Tibial artery (tissue), 4 donors: ENCODE measurements at regions not wholly inside any gene's neighbourhood (a gene's known extent, or its start where the extent isn't known, plus 50 kb on each side); places are given as distances from the start of the nearest gene placed in this dataset.

Experiments
- DNase-seq, 2 donors: peaks; one replicate each; pipeline ENCODE4 v3.0.0-alpha.2; 2019
- H3K27ac ChIP-seq, 2 donors: fragments of 200-600 bp; sonication (generic) in 1 of 2; 1 replicate in 1 of 2; 2 replicates in 1 of 2; pipeline ENCODE4 v1.5.1; 2018 to 2019; ENCODE audit warnings: mild to moderate bottlenecking in 1 of 2
- H3K27me3 ChIP-seq, 2 donors: fragments of 200-600 bp; sonication (generic) in 1 of 2; one replicate each; pipeline versions ENCODE4 v1.5.1 to v1.6.0; 2016 to 2019
- H3K36me3 ChIP-seq, 3 donors: fragments of 200-600 bp; sonication (generic) in 2 of 3; one replicate each; pipeline ENCODE4 v1.5.1; 2016 to 2019; ENCODE audit warnings: mild to moderate bottlenecking in 2 of 3
- H3K4me1 ChIP-seq, 4 donors: fragments of 200-600 bp; sonication (generic) in 2 of 4; 1 replicate in 3 of 4; 2 replicates in 1 of 4; pipeline ENCODE4 v1.5.1; 2016 to 2019
- H3K4me3 ChIP-seq, 2 donors: fragments of 200-600 bp; sonication (generic) in 1 of 2; 1 replicate in 1 of 2; 2 replicates in 1 of 2; pipeline ENCODE4 v1.5.1; 2018 to 2019; ENCODE audit warnings: mild to moderate bottlenecking in 2 of 2
- H3K9me3 ChIP-seq, 3 donors: fragments of 200-600 bp; sonication (generic) in 1 of 3; one replicate each; pipeline ENCODE4 v1.5.1; 2016 to 2019
- CTCF ChIP-seq, 2 experiments: fragments of 200-600 bp in 1 of 2; fragments of 450-650 bp in 1 of 2; IDR thresholded peaks; one replicate each; pipeline ENCODE4 v1.5.1; 2017 to 2019; ENCODE audit warnings: antibody characterized with exemption in 2 of 2, mild to moderate bottlenecking in 1 of 2, moderate library complexity in 1 of 2
- intact Hi-C: fragments of 100-400 bp; cut with DNase I; formaldehyde crosslinking; loops from one replicate; pipeline ENCODE4 v1.15.0; 2023; ENCODE audit warnings: low total_unique reads

GRCh38 chr20:60269573-60270162, 311.4 kb downstream of the CDH26 start:
- DNase-seq = no peak
- no peak for TF ChIP-seq CTCF (IDR thresholded peaks at IDR 0.05)
- H3K36me3 ChIP-seq = no peaks in the 10 kb centered on the region
- H3K27ac ChIP-seq = no peak overlapping the region
- H3K9me3 ChIP-seq = no peaks in the 10 kb centered on the region
- H3K4me3 ChIP-seq = no peak overlapping the region
- intact Hi-C loops = no loop called here
- H3K4me1 ChIP-seq = peaks cover 0 to 4% (median 0%) of the 10 kb centered on the region in 4 donors
- H3K27me3 ChIP-seq = peaks cover 0 to 19% of the 10 kb centered on the region in 2 donors

- H3K36me3 ChIP-seq = no peaks in the 10 kb centered on the region
- H3K9me3 ChIP-seq = no peaks in the 10 kb centered on the region
- no peak overlapping the region for H3K27ac ChIP-seq
- no peak for DNase-seq
- no peak overlapping the region for H3K4me3 ChIP-seq
- peaks cover 0 to 19% of the 10 kb centered on the region in 2 donors for H3K27me3 ChIP-seq
- TF ChIP-seq CTCF (IDR thresholded peaks at IDR 0.05) = no peak
- H3K4me1 ChIP-seq = peaks cover 0 to 4% (median 0%) of the 10 kb centered on the region in 4 donors
- intact Hi-C loops = no loop called here
Observed at GRCh38 chr20:60270341-60270740, 312.1 kb downstream of the CDH26 start.

GRCh38 chr20:60271597-60271996, 313.4 kb downstream of the CDH26 start:
- H3K4me1 ChIP-seq = peaks cover 0 to 4% (median 0%) of the 10 kb centered on the region in 4 donors
- H3K36me3 ChIP-seq = no peaks in the 10 kb centered on the region
- no peaks in the 10 kb centered on the region for H3K9me3 ChIP-seq
- no peak for TF ChIP-seq CTCF (IDR thresholded peaks at IDR 0.05)
- H3K27ac ChIP-seq = no peak overlapping the region
- intact Hi-C loops = no loop called here
- no peak for DNase-seq
- peaks cover 0 to 15% of the 10 kb centered on the region in 2 donors for H3K27me3 ChIP-seq
- H3K4me3 ChIP-seq = no peak overlapping the region

GRCh38 chr20:60272790-60273189, 314.6 kb downstream of the CDH26 start:
- no peaks in the 10 kb centered on the region for H3K9me3 ChIP-seq
- no peak overlapping the region for H3K27ac ChIP-seq
- intact Hi-C loops = no loop called here
- no peak for DNase-seq
- no peak overlapping the region for H3K4me3 ChIP-seq
- TF ChIP-seq CTCF (IDR thresholded peaks at IDR 0.05) = no peak
- peaks cover 0 to 9% of the 10 kb centered on the region in 2 donors for H3K27me3 ChIP-seq
- H3K36me3 ChIP-seq = no peaks in the 10 kb centered on the region
- H3K4me1 ChIP-seq = peaks cover 0 to 4% (median 0%) of the 10 kb centered on the region in 4 donors

- DNase-seq = no peak
- Histone ChIP-seq H3K9me3 (no peaks in the 10 kb centered on the region), H3K27me3 (peaks cover 0 to 3% of the 10 kb centered on the region in 2 donors), H3K4me3 (no peak overlapping the region), H3K4me1 (peaks cover 0 to 4% (median 0%) of the 10 kb centered on the region in 4 donors), H3K27ac (no peak overlapping the region), H3K36me3 (no peaks in the 10 kb centered on the region)
- TF ChIP-seq CTCF (IDR thresholded peaks at IDR 0.05) = no peak
- intact Hi-C loops = no loop called here
Observed at GRCh38 chr20:60274717-60275116, 316.5 kb downstream of the CDH26 start.

GRCh38 chr20:60281295-60281694, 323.1 kb downstream of the CDH26 start:
- intact Hi-C loops = no loop called here
- DNase-seq = no peak
- Histone ChIP-seq H3K4me3 (no peak overlapping the region), H3K4me1 (no peaks in the 10 kb centered on the region), H3K36me3 (no peaks in the 10 kb centered on the region), H3K27me3 (no peaks in the 10 kb centered on the region), H3K27ac (no peak overlapping the region), H3K9me3 (no peaks in the 10 kb centered on the region)
- TF ChIP-seq CTCF (IDR thresholded peaks at IDR 0.05) = no peak
